D721Med (cell line): ENCODE measurements at regions not wholly inside any gene's neighbourhood (a gene's known extent, or its start where the extent isn't known, plus 50 kb on each side); places are given as distances from the start of the nearest gene placed in this dataset.

ENCODE experiments used
- DNase-seq: peaks from one replicate; pipeline ENCODE4 v3.0.0; 2011; ENCODE audit warnings: low spot score; ENCODE audit not compliant: insufficient read length
- FAIRE-seq: peaks from 2 replicates; lab custom pipeline; 2011; peaks lifted over from hg19 to GRCh38; lab: Jason Lieb, UNC
- CTCF ChIP-seq: IDR thresholded peaks from 2 replicates; pipeline ENCODE4 v1.5.1; 2012; ENCODE audit warnings: mild to moderate bottlenecking, control low read depth; ENCODE audit not compliant: insufficient read depth; ENCODE audit errors: missing control alignments

- no peak for FAIRE-seq
- no peak for TF ChIP-seq CTCF
- DNase-seq, result no peak
These were observed 318.4 kb downstream of the DHX15 start for GRCh38 chr4:24265989-24266388.

- FAIRE-seq (no peak), DNase-seq (no peak)
- no peak for TF ChIP-seq CTCF
These were observed 321.7 kb downstream of the DHX15 start for GRCh38 chr4:24262616-24263015.

- FAIRE-seq, result no peak
- DNase-seq, result no peak
- TF ChIP-seq CTCF, result no peak
These were observed 322.3 kb downstream of the DHX15 start for GRCh38 chr4:24262084-24262483.

- DNase-seq (no peak), FAIRE-seq (no peak)
- no peak for TF ChIP-seq CTCF
These were observed 323.3 kb downstream of the DHX15 start for GRCh38 chr4:24260923-24261564.

GRCh38 chr4:24260133-24260715, 324.1 kb downstream of the DHX15 start:
- FAIRE-seq (no peak), DNase-seq (no peak)
- TF ChIP-seq CTCF, result no peak

- TF ChIP-seq CTCF, result no peak
These were observed 327.8 kb downstream of the DHX15 start for GRCh38 chr4:24256547-24256946.

GRCh38 chr4:24256066-24256465, 328.3 kb downstream of the DHX15 start:
- FAIRE-seq, result no peak
- DNase-seq, result no peak
- TF ChIP-seq CTCF, result no peak

More at GRCh38 chr4:24256547-24256946, 327.8 kb downstream of the DHX15 start:
- DNase-seq (no peak), FAIRE-seq (no peak)
